PFSK-1 (cell line): ENCODE measurements at regions not wholly inside any gene's neighbourhood (a gene's known extent, or its start where the extent isn't known, plus 50 kb on each side); places are given as distances from the start of the nearest gene placed in this dataset.

Experiments
- FOXP2 ChIP-seq: optimal IDR thresholded peaks from 2 replicates; pipeline ENCODE3; 2011; ENCODE audit warnings: borderline replicate concordance, control low read depth, inconsistent platforms; ENCODE audit not compliant: insufficient read depth; ENCODE audit errors: extremely low read length, extremely low read depth
- POLR2AphosphoS5 ChIP-seq: IDR thresholded peaks from 2 replicates; pipeline ENCODE4 v1.6.1; 2012; ENCODE audit warnings: low read depth, mild to moderate bottlenecking, control low read depth, low read length, moderate library complexity
- REST ChIP-seq, 2 experiments: IDR thresholded peaks; 2 replicates each; pipeline versions ENCODE4 v1.6.1 to v1.8.0; 2011 to 2012; ENCODE audit warnings: low read depth in 2 of 2, low read length in 2 of 2, control low read depth in 1 of 2, inconsistent platforms in 1 of 2, mild to moderate bottlenecking in 1 of 2, moderate library complexity in 1 of 2; ENCODE audit not compliant: insufficient read depth in 1 of 2
- SIN3A ChIP-seq: IDR thresholded peaks from 2 replicates; pipeline ENCODE4 v1.6.1; 2012; ENCODE audit warnings: mild to moderate bottlenecking, low read length, moderate library complexity, borderline replicate concordance; ENCODE audit not compliant: insufficient read depth
- TAF1 ChIP-seq: IDR thresholded peaks from 2 replicates; pipeline ENCODE4 v1.6.1; 2012; ENCODE audit warnings: low read length, control low read depth, borderline replicate concordance; ENCODE audit not compliant: insufficient read depth

GRCh38 chr6:149211046-149211571 is 106.4 kb upstream of the TAB2 start:
- TF ChIP-seq TAF1 = no peak
- no peak for TF ChIP-seq FOXP2
- no peak for TF ChIP-seq POLR2AphosphoS5
- TF ChIP-seq SIN3A = no peak
- no peak for TF ChIP-seq REST (IDR thresholded peaks at IDR 0.05; ENCODE audit: insufficient read depth in 1 of 2, low read depth in 2 of 2, low read length in 2 of 2)

GRCh38 chr6:149212206-149212605 is 105.3 kb upstream of the TAB2 start:
- TF ChIP-seq POLR2AphosphoS5 (no peak), TAF1 (no peak), REST (IDR thresholded peaks at IDR 0.05; ENCODE audit: insufficient read depth in 1 of 2, low read depth in 2 of 2, low read length in 2 of 2) (no peak), SIN3A (no peak), FOXP2 (no peak)

GRCh38 chr6:149212892-149213801 is 104.4 kb upstream of the TAB2 start:
- TF ChIP-seq POLR2AphosphoS5 (no peak), SIN3A (no peak), REST (IDR thresholded peaks at IDR 0.05; ENCODE audit: insufficient read depth in 1 of 2, low read depth in 2 of 2, low read length in 2 of 2) (no peak), TAF1 (no peak), FOXP2 (no peak)

GRCh38 chr6:149213829-149214228 is 103.7 kb upstream of the TAB2 start:
- TF ChIP-seq POLR2AphosphoS5 (no peak), SIN3A (no peak), REST (IDR thresholded peaks at IDR 0.05; ENCODE audit: insufficient read depth in 1 of 2, low read depth in 2 of 2, low read length in 2 of 2) (no peak), TAF1 (no peak), FOXP2 (no peak)
